OCI-LY1 (cell line): ENCODE measurements at regions not wholly inside any gene's neighbourhood (a gene's known extent, or its start where the extent isn't known, plus 50 kb on each side); places are given as distances from the start of the nearest gene placed in this dataset.

Experiments
- CTCF ChIP-seq: fragments of 200-600 bp; sonication (generic), shearing (Covaris generic); IDR thresholded peaks from 2 replicates; pipeline ENCODE4 v1.5.1; 2017; ENCODE audit warnings: mild to moderate bottlenecking, antibody characterized with exemption, low read length, moderate library complexity, mixed read lengths
- EZH2 ChIP-seq: fragments of 200-600 bp; sonication (generic), shearing (Covaris generic); IDR thresholded peaks from 2 replicates; pipeline ENCODE4 v1.8.0; 2017; ENCODE audit warnings: borderline replicate concordance, mixed run types, mild to moderate bottlenecking, antibody characterized with exemption, low read length, moderate library complexity, mixed read lengths

- TF ChIP-seq CTCF = no peak
- no peak for TF ChIP-seq EZH2
These were observed 324.2 kb upstream of the HS6ST1 start for GRCh38 chr2:128642821-128643220.
